A549 (cell line): ENCODE measurements at regions not wholly inside any gene's neighbourhood (a gene's known extent, or its start where the extent isn't known, plus 50 kb on each side); places are given as distances from the start of the nearest gene placed in this dataset.

ENCODE experiments used
- ATAC-seq, 2 experiments: fragments of 200-7000 bp in 1 of 2; fragments of >200 bp in 1 of 2; cut with Nextera tagmentation in 1 of 2; cut with Tn5 transposase in 1 of 2; 3 replicates each; pipeline versions ENCODE4 v1.8.0 to v1.9.1; 2018 to 2020; ENCODE audit warnings: mild to moderate bottlenecking in 1 of 2, moderate library complexity in 1 of 2
- CTCF ChIA-PET: fragments of 300-600 bp; sonication (Branson Sonifier 250); formaldehyde crosslinking; extraction: SDS; loops from one replicate; lab custom pipeline; 2021; ENCODE audit warnings: antibody characterized with exemption, inconsistent platforms; lab: Yijun Ruan, JAX
- POLR2A ChIA-PET: fragments of 350-600 bp; formaldehyde crosslinking; extraction: SDS; loops from one replicate; lab custom pipeline; 2021; ENCODE audit warnings: antibody characterized with exemption, inconsistent platforms; lab: Yijun Ruan, JAX
- DNase-seq, 2 experiments: peaks; one replicate each; pipeline versions ENCODE4 v3.0.0 to v3.0.0-alpha.2; 2011 to 2016; ENCODE audit warnings: low read depth in 1 of 2, low spot score in 1 of 2
- FAIRE-seq: peaks from 2 replicates; lab custom pipeline; 2011; peaks lifted over from hg19 to GRCh38; lab: Jason Lieb, UNC
- H3K27ac ChIP-seq, 2 experiments: fragments of >200 bp; sonication (Bioruptor Twin); formaldehyde crosslinking; 3 replicates each; pipeline ENCODE4 v1.5.1; 2016 to 2017
- H3K4me1 ChIP-seq: fragments of >200 bp; sonication (Bioruptor Twin); formaldehyde crosslinking; 3 replicates; pipeline ENCODE4 v1.6.1; 2016
- H3K4me2 ChIP-seq: fragments of >200 bp; sonication (Bioruptor Twin); formaldehyde crosslinking; 3 replicates; pipeline ENCODE4 v1.6.1; 2016
- H3K4me3 ChIP-seq: fragments of >200 bp; sonication (Bioruptor Twin); formaldehyde crosslinking; 3 replicates; pipeline ENCODE4 v1.5.1; 2016
- H3K9me3 ChIP-seq: fragments of >200 bp; sonication (Bioruptor Twin); formaldehyde crosslinking; 3 replicates; pipeline ENCODE4 v1.6.1; 2016
- BCL3 ChIP-seq: fragments of >200 bp; sonication (Bioruptor Twin); formaldehyde crosslinking; IDR thresholded peaks from 3 replicates; pipeline ENCODE4 v1.6.1; 2016
- CBX2 ChIP-seq: fragments of 200-600 bp; sonication (generic); IDR thresholded peaks from 2 replicates; pipeline ENCODE4 v1.6.1; 2016; ENCODE audit warnings: low read depth, mild to moderate bottlenecking, borderline replicate concordance
- CTCF ChIP-seq: fragments of >200 bp; sonication (Bioruptor Twin); formaldehyde crosslinking; IDR thresholded peaks from 3 replicates; pipeline ENCODE4 v1.5.1; 2016
- EHF ChIP-seq: fragments of 250-450 bp; sonication (Bioruptor Pico); IDR thresholded peaks from 2 replicates; pipeline ENCODE4 v1.5.0; 2020; ENCODE audit warnings: mild to moderate bottlenecking
- EHMT2 ChIP-seq: fragments of 200-600 bp; sonication (generic); IDR thresholded peaks from 2 replicates; pipeline ENCODE4 v1.6.1; 2016; ENCODE audit warnings: antibody characterized with exemption, low read depth, mild to moderate bottlenecking, moderate library complexity
- EP300 ChIP-seq, 2 experiments: fragments of >200 bp; sonication (Bioruptor Twin); formaldehyde crosslinking; IDR thresholded peaks; 2 replicates in 1 of 2; 3 replicates in 1 of 2; pipeline ENCODE4 v1.6.1; 2016 to 2017
- GATA3 ChIP-seq: IDR thresholded peaks from 2 replicates; pipeline ENCODE4 v1.6.1; 2012; ENCODE audit warnings: borderline replicate concordance
- HDAC2 ChIP-seq: fragments of 200-600 bp; sonication (generic); IDR thresholded peaks from 2 replicates; pipeline ENCODE4 v1.6.1; 2016
- HEYL ChIP-seq: fragments of 250-450 bp; sonication (Bioruptor Pico); IDR thresholded peaks from 2 replicates; pipeline ENCODE4 v1.8.0; 2021; ENCODE audit warnings: mild to moderate bottlenecking, moderate library complexity
- HOXB5 ChIP-seq: fragments of 250-450 bp; sonication (Bioruptor Pico); IDR thresholded peaks from 2 replicates; pipeline ENCODE4 v1.5.0; 2020; ENCODE audit warnings: mild to moderate bottlenecking, moderate library complexity
- JUN ChIP-seq, 2 experiments: fragments of >200 bp; sonication (Bioruptor Twin); formaldehyde crosslinking; IDR thresholded peaks; 2 replicates in 1 of 2; 3 replicates in 1 of 2; pipeline ENCODE4 v1.6.1; 2016 to 2017
- JUNB ChIP-seq: fragments of >200 bp; sonication (Bioruptor Twin); formaldehyde crosslinking; IDR thresholded peaks from 2 replicates; pipeline ENCODE4 v1.6.1; 2016
- MAFK ChIP-seq: fragments of 450-650 bp; IDR thresholded peaks from 2 replicates; pipeline ENCODE4 v1.6.1; 2014; ENCODE audit not compliant: partially characterized antibody
- MYC ChIP-seq: IDR thresholded peaks from 2 replicates; pipeline ENCODE4 v1.6.1; 2012; ENCODE audit warnings: mild to moderate bottlenecking, inconsistent platforms, low read length, improper control_type of control experiment, borderline replicate concordance
- NR3C1 ChIP-seq: fragments of >200 bp; sonication (Bioruptor Twin); formaldehyde crosslinking; IDR thresholded peaks from 3 replicates; pipeline ENCODE4 v1.6.1; 2017
- PBX3 ChIP-seq: IDR thresholded peaks from 2 replicates; pipeline ENCODE4 v1.6.1; 2012
- POLR2A ChIP-seq: IDR thresholded peaks from 2 replicates; pipeline ENCODE4 v1.6.1; 2012; ENCODE audit warnings: mild to moderate bottlenecking, low read length
- RARB ChIP-seq: fragments of 250-450 bp; sonication (Bioruptor Pico); IDR thresholded peaks from 2 replicates; pipeline ENCODE4 v1.8.0; 2021; ENCODE audit warnings: mild to moderate bottlenecking, moderate library complexity
- RCOR1 ChIP-seq: fragments of 150-350 bp; IDR thresholded peaks from 2 replicates; pipeline ENCODE4 v1.6.1; 2014; ENCODE audit warnings: antibody characterized with exemption, low read length, low read depth
- RFX5 ChIP-seq: fragments of 450-650 bp; IDR thresholded peaks from 2 replicates; pipeline ENCODE4 v1.7.1; 2014; ENCODE audit warnings: antibody characterized with exemption, mild to moderate bottlenecking, moderate library complexity
- SMC3 ChIP-seq: fragments of >200 bp; sonication (Bioruptor Twin); formaldehyde crosslinking; IDR thresholded peaks from 3 replicates; pipeline ENCODE4 v1.6.1; 2018; ENCODE audit warnings: inconsistent platforms
- WGBS: methylation state at CpG from one replicate; pipeline ENCODE4 v1.1.6; 2017; ENCODE audit errors: missing lambda C conversion rate; 5-methylcytosine and 5-hydroxymethylcytosine counted together
- TF ChIP-seq, protein P1 (sequence below): fragments of 450-650 bp; IDR thresholded peaks from 2 replicates; pipeline ENCODE4 v1.6.1; 2014; ENCODE audit warnings: antibody characterized with exemption
- TF ChIP-seq, protein P2 (sequence below): fragments of 250-450 bp; sonication (Bioruptor Pico); IDR thresholded peaks from 2 replicates; pipeline ENCODE4 v1.5.0; 2020; ENCODE audit warnings: low read depth, mild to moderate bottlenecking, moderate library complexity
- TF ChIP-seq, protein P3 (sequence below): fragments of 250-450 bp; sonication (Bioruptor Pico); IDR thresholded peaks from 2 replicates; pipeline ENCODE4 v1.5.0; 2021; ENCODE audit warnings: mild to moderate bottlenecking, moderate library complexity, borderline replicate concordance
- TF ChIP-seq, protein P4 (sequence below): fragments of >200 bp; sonication (Bioruptor Twin); formaldehyde crosslinking; IDR thresholded peaks from 2 replicates; pipeline ENCODE4 v1.6.1; 2016
- TF ChIP-seq, protein P5 (sequence below): IDR thresholded peaks from 2 replicates; pipeline ENCODE4 v1.6.1; 2012

GRCh38 chr1:87733386-87733785 is 404.7 kb downstream of the LMO4 start:
- TF ChIP-seq, protein P1, sequence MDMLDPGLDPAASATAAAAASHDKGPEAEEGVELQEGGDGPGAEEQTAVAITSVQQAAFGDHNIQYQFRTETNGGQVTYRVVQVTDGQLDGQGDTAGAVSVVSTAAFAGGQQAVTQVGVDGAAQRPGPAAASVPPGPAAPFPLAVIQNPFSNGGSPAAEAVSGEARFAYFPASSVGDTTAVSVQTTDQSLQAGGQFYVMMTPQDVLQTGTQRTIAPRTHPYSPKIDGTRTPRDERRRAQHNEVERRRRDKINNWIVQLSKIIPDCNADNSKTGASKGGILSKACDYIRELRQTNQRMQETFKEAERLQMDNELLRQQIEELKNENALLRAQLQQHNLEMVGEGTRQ = no peak
- TF ChIP-seq EHF (CRISPR knock-in tag) (no peak), GATA3 (no peak), BCL3 (no peak), RARB (CRISPR knock-in tag) (no peak)
- TF ChIP-seq, protein P2, sequence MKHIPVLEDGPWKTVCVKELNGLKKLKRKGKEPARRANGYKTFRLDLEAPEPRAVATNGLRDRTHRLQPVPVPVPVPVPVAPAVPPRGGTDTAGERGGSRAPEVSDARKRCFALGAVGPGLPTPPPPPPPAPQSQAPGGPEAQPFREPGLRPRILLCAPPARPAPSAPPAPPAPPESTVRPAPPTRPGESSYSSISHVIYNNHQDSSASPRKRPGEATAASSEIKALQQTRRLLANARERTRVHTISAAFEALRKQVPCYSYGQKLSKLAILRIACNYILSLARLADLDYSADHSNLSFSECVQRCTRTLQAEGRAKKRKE (CRISPR knock-in tag) = no peak
- TF ChIP-seq, protein P3, sequence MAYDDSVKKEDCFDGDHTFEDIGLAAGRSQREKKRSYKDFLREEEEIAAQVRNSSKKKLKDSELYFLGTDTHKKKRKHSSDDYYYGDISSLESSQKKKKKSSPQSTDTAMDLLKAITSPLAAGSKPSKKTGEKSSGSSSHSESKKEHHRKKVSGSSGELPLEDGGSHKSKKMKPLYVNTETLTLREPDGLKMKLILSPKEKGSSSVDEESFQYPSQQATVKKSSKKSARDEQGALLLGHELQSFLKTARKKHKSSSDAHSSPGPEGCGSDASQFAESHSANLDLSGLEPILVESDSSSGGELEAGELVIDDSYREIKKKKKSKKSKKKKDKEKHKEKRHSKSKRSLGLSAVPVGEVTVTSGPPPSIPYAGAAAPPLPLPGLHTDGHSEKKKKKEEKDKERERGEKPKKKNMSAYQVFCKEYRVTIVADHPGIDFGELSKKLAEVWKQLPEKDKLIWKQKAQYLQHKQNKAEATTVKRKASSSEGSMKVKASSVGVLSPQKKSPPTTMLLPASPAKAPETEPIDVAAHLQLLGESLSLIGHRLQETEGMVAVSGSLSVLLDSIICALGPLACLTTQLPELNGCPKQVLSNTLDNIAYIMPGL = no peak
- Histone ChIP-seq H3K4me1 (no peaks in the 10 kb centered on the region), H3K4me2 (no peak overlapping the region), H3K4me3 (no peak overlapping the region), H3K9me3 (no peaks in the 10 kb centered on the region), H3K27ac (no peak overlapping the region)
- POLR2A ChIA-PET = no interaction called here
- CTCF ChIA-PET = no interaction called here
- ATAC-seq (no peak), DNase-seq (no peak), FAIRE-seq (no peak)

DNA sequence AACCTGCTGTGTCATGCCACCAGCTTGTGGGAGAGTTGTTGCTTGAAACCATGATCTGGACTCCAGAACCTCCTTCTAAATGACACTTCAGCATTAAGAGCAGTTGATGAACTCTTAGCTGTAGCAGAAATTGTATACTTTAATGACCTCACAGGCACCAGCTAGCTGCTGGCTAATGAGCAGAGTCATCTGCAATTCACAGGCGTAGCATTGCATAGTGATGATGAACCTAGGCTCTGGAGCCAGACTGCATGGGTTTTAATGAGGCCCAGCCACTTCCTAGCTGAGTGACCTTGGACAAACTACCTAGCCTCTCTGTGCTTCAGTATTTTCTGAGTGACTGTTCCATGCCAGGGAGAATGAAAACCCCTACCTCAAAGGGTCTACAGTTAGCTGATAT is 407.1 kb downstream of the LMO4 start:
- no peak overlapping the region for H3K4me3 ChIP-seq
- POLR2A ChIA-PET = no interaction called here
- TF ChIP-seq HEYL (CRISPR knock-in tag) = no peak
- no peak for TF ChIP-seq RCOR1
- no peak for TF ChIP-seq CTCF
- no peak for TF ChIP-seq EP300 (IDR thresholded peaks at IDR 0.05)
- TF ChIP-seq, protein P4, sequence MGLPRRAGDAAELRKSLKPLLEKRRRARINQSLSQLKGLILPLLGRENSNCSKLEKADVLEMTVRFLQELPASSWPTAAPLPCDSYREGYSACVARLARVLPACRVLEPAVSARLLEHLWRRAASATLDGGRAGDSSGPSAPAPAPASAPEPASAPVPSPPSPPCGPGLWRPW = no peak
- no peak for TF ChIP-seq MYC
- TF ChIP-seq NR3C1 = no peak
- no peak for TF ChIP-seq EHMT2
- TF ChIP-seq POLR2A = no peak
- no peak for TF ChIP-seq MAFK
- TF ChIP-seq, all 56 proteins: peak for 0
- FAIRE-seq = no peak
- ATAC-seq = no peak
- 88% methylated on average over 1 of the region's 1 CpG for WGBS
- DNase-seq = no peak
- CTCF ChIA-PET = interaction anchor here (1.5 kb wide), 1 partner anchor 15 kb away, joined by 3 read pairs; no protein-coding TSS in a partner anchor
- Histone ChIP-seq H3K9me3 (no peaks in the 10 kb centered on the region), H3K4me2 (no peak overlapping the region), H3K4me1 (no peaks in the 10 kb centered on the region), H3K27ac (no peak overlapping the region)

- H3K27ac ChIP-seq = no peak overlapping the region
- no peaks in the 10 kb centered on the region for H3K9me3 ChIP-seq
- H3K4me3 ChIP-seq = no peak overlapping the region
- H3K4me2 ChIP-seq = no peak overlapping the region
- 93% methylated on average over 2 of the region's 2 CpGs for WGBS
- H3K4me1 ChIP-seq = no peaks in the 10 kb centered on the region
- FAIRE-seq = no peak
- no peak for ATAC-seq
- ChIA-PET POLR2A (no interaction called here), CTCF (no interaction called here)
- DNase-seq = no peak
- TF ChIP-seq, protein P5, sequence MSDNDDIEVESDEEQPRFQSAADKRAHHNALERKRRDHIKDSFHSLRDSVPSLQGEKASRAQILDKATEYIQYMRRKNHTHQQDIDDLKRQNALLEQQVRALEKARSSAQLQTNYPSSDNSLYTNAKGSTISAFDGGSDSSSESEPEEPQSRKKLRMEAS = no peak
- TF ChIP-seq, protein P4 = no peak
- no peak for TF ChIP-seq HDAC2
- no peak for TF ChIP-seq JUN (IDR thresholded peaks at IDR 0.05)
- TF ChIP-seq HEYL (CRISPR knock-in tag) = no peak
- TF ChIP-seq HOXB5 (CRISPR knock-in tag) = no peak
- TF ChIP-seq SMC3 = no peak
- no peak for TF ChIP-seq RCOR1
- TF ChIP-seq RFX5 = no peak
- no peak for TF ChIP-seq JUNB
- TF ChIP-seq CBX2 = no peak
- TF ChIP-seq, protein P3 = no peak
- TF ChIP-seq PBX3 = no peak
These were observed 410.5 kb downstream of the LMO4 start for GRCh38 chr1:87739141-87739540.
